ENCODE measurements at regions not wholly inside any gene's neighbourhood (a gene's known extent, or its start where the extent isn't known, plus 50 kb on each side); places are given as distances from the start of the nearest gene placed in this dataset.

GRCh38 chr21:35337573-35337972, 288.5 kb upstream of the RUNX1 start:
- no peak for DNase-seq (ENCODE audit: extremely low read depth in 1 of 2, low read depth in 1 of 2)

GRCh38 chr21:35336534-35336933, 287.4 kb upstream of the RUNX1 start:
- no peak for DNase-seq (ENCODE audit: extremely low read depth in 1 of 2, low read depth in 1 of 2)

GRCh38 chr21:35335951-35336446, 286.9 kb upstream of the RUNX1 start:
- DNase-seq (ENCODE audit: extremely low read depth in 1 of 2, low read depth in 1 of 2) = no peak

GRCh38 chr21:35333831-35334618, 284.9 kb upstream of the RUNX1 start:
- no peak for DNase-seq (ENCODE audit: extremely low read depth in 1 of 2, low read depth in 1 of 2)

- no peak for DNase-seq (ENCODE audit: extremely low read depth in 1 of 2, low read depth in 1 of 2)
These were observed 283.8 kb upstream of the RUNX1 start for GRCh38 chr21:35332841-35333426.

GRCh38 chr21:35329940-35330660, 281.0 kb upstream of the RUNX1 start:
- DNase-seq (ENCODE audit: extremely low read depth in 1 of 2, low read depth in 1 of 2) = no peak

- DNase-seq (ENCODE audit: extremely low read depth in 1 of 2, low read depth in 1 of 2) = no peak
These were observed 279.9 kb upstream of the RUNX1 start for GRCh38 chr21:35328856-35329455.

- DNase-seq (ENCODE audit: extremely low read depth in 1 of 2, low read depth in 1 of 2) = no peak
These were observed 277.6 kb upstream of the RUNX1 start for GRCh38 chr21:35326677-35327076.

- DNase-seq (ENCODE audit: extremely low read depth in 1 of 2, low read depth in 1 of 2) = no peak
These were observed 276.9 kb upstream of the RUNX1 start for GRCh38 chr21:35325953-35326352.

GRCh38 chr21:35324372-35325220, 275.5 kb upstream of the RUNX1 start:
- DNase-seq (ENCODE audit: extremely low read depth in 1 of 2, low read depth in 1 of 2) = no peak

GRCh38 chr21:35323947-35324346, 274.8 kb upstream of the RUNX1 start:
- DNase-seq (ENCODE audit: extremely low read depth in 1 of 2, low read depth in 1 of 2) = no peak

- no peak for DNase-seq (ENCODE audit: extremely low read depth in 1 of 2, low read depth in 1 of 2)
These were observed 272.5 kb upstream of the RUNX1 start for GRCh38 chr21:35321322-35322200.

GRCh38 chr21:35319684-35320283, 270.7 kb upstream of the RUNX1 start:
- DNase-seq (ENCODE audit: extremely low read depth in 1 of 2, low read depth in 1 of 2) = no peak

- peak in 1 of 2 donors; percentile 25 for DNase-seq (ENCODE audit: extremely low read depth in 1 of 2, low read depth in 1 of 2)
These were observed 267.8 kb upstream of the RUNX1 start for GRCh38 chr21:35316933-35317332.

- no peak for DNase-seq (ENCODE audit: extremely low read depth in 1 of 2, low read depth in 1 of 2)
These were observed 267.4 kb upstream of the RUNX1 start for GRCh38 chr21:35316456-35316855.

- no peak for DNase-seq (ENCODE audit: extremely low read depth in 1 of 2, low read depth in 1 of 2)
These were observed 265.9 kb upstream of the RUNX1 start for GRCh38 chr21:35314857-35315582.

- no peak for DNase-seq (ENCODE audit: extremely low read depth in 1 of 2, low read depth in 1 of 2)
These were observed 262.9 kb upstream of the RUNX1 start for GRCh38 chr21:35311985-35312384.

- no peak for DNase-seq (ENCODE audit: extremely low read depth in 1 of 2, low read depth in 1 of 2)
These were observed 260.2 kb upstream of the RUNX1 start for GRCh38 chr21:35309316-35309715.

Measured in stimulated activated CD8-positive, alpha-beta memory T cell treated with anti-CD3 and anti-CD28 coated beads, Interleukin-7, amount 100 ng/mL, for 48 hours (primary cell).